ENCODE measurements at regions not wholly inside any gene's neighbourhood (a gene's known extent, or its start where the extent isn't known, plus 50 kb on each side); places are given as distances from the start of the nearest gene placed in this dataset.

GRCh38 chr9:1771094-1771789 is 243.9 kb upstream of the SMARCA2 start:
- Histone ChIP-seq H3K9me3 (ENCODE audit: control insufficient read depth, low read depth, low read length) (no peaks in the 10 kb centered on the region), H3K79me2 (ENCODE audit: control insufficient read depth, insufficient read depth, low read length) (no peaks in the 10 kb centered on the region), H3K27ac (ENCODE audit: control insufficient read depth, insufficient read depth, low read length) (no peak overlapping the region), H3K9me1 (ENCODE audit: control insufficient read depth, extremely low read depth, insufficient read depth, low read length) (no peaks in the 10 kb centered on the region), H3K9ac (ENCODE audit: control insufficient read depth, extremely low read depth, insufficient read depth, low read length) (no peak overlapping the region), H3K4me3 (ENCODE audit: control insufficient read depth in 2 of 3, extremely low read depth in 1 of 3, insufficient read depth in 2 of 3, low read depth in 1 of 3, low read length in 3 of 3) (no peak overlapping the region), H2AFZ (ENCODE audit: control insufficient read depth, low read length) (no peak overlapping the region), H3K4me2 (ENCODE audit: control insufficient read depth, extremely low read depth, insufficient read depth, low read depth, low read length) (no peak overlapping the region), H3K27me3 (ENCODE audit: control insufficient read depth, extremely low read depth, insufficient read depth, low read length) (no peaks in the 10 kb centered on the region), H4K20me1 (ENCODE audit: control insufficient read depth, extremely low read depth, insufficient read depth, low read length) (no peaks in the 10 kb centered on the region), H3K4me1 (ENCODE audit: control insufficient read depth, extremely low read depth, insufficient read depth, low read length) (no peaks in the 10 kb centered on the region), H3K36me3 (ENCODE audit: control insufficient read depth in 2 of 2, extremely low read depth in 1 of 2, insufficient read depth in 2 of 2, low read length in 2 of 2) (no peaks in the 10 kb centered on the region)
- no peak for DNase-seq (ENCODE audit: low read depth, low spot score)
- TF ChIP-seq EZH2 (IDR thresholded peaks at IDR 0.05; ENCODE audit: low read length) (no peak), CTCF (optimal IDR thresholded peaks at IDR 0.05 in 1 of 3, IDR thresholded peaks at IDR 0.05 in 1 of 3, conservative IDR thresholded peaks at IDR 0.05 in 1 of 3; ENCODE audit: extremely low read depth in 1 of 3, insufficient read depth in 2 of 3, low read length in 3 of 3) (no peak)
- no peak for FAIRE-seq
- dilution Hi-C loops (cut with MboI; ENCODE audit: extremely low pct_ligation_motif_present, low sequenced_read_pairs), result no loop called here

GRCh38 chr9:1775230-1775629 is 239.9 kb upstream of the SMARCA2 start:
- H3K27me3 ChIP-seq (ENCODE audit: control insufficient read depth, extremely low read depth, insufficient read depth, low read length), result no peaks in the 10 kb centered on the region
- no peaks in the 10 kb centered on the region for H4K20me1 ChIP-seq (ENCODE audit: control insufficient read depth, extremely low read depth, insufficient read depth, low read length)
- FAIRE-seq, result no peak
- H3K36me3 ChIP-seq (ENCODE audit: control insufficient read depth in 2 of 2, extremely low read depth in 1 of 2, insufficient read depth in 2 of 2, low read length in 2 of 2), result no peaks in the 10 kb centered on the region
- H3K79me2 ChIP-seq (ENCODE audit: control insufficient read depth, insufficient read depth, low read length), result no peaks in the 10 kb centered on the region
- H3K9me1 ChIP-seq (ENCODE audit: control insufficient read depth, extremely low read depth, insufficient read depth, low read length), result no peaks in the 10 kb centered on the region
- H3K4me1 ChIP-seq (ENCODE audit: control insufficient read depth, extremely low read depth, insufficient read depth, low read length), result no peaks in the 10 kb centered on the region
- H3K4me2 ChIP-seq (ENCODE audit: control insufficient read depth, extremely low read depth, insufficient read depth, low read depth, low read length), result no peak overlapping the region
- no peak overlapping the region for H3K27ac ChIP-seq (ENCODE audit: control insufficient read depth, insufficient read depth, low read length)
- H2AFZ ChIP-seq (ENCODE audit: control insufficient read depth, low read length), result no peak overlapping the region
- no peak overlapping the region for H3K9ac ChIP-seq (ENCODE audit: control insufficient read depth, extremely low read depth, insufficient read depth, low read length)
- DNase-seq (ENCODE audit: low read depth, low spot score), result no peak
- TF ChIP-seq EZH2 (IDR thresholded peaks at IDR 0.05; ENCODE audit: low read length) (no peak), CTCF (optimal IDR thresholded peaks at IDR 0.05 in 1 of 3, IDR thresholded peaks at IDR 0.05 in 1 of 3, conservative IDR thresholded peaks at IDR 0.05 in 1 of 3; ENCODE audit: extremely low read depth in 1 of 3, insufficient read depth in 2 of 3, low read length in 3 of 3) (no peak)
- dilution Hi-C loops (cut with MboI; ENCODE audit: extremely low pct_ligation_motif_present, low sequenced_read_pairs), result no loop called here
- no peaks in the 10 kb centered on the region for H3K9me3 ChIP-seq (ENCODE audit: control insufficient read depth, low read depth, low read length)
- H3K4me3 ChIP-seq (ENCODE audit: control insufficient read depth in 2 of 3, extremely low read depth in 1 of 3, insufficient read depth in 2 of 3, low read depth in 1 of 3, low read length in 3 of 3), result no peak overlapping the region
